EL (cell line): ENCODE measurements at regions not wholly inside any gene's neighbourhood (a gene's known extent, or its start where the extent isn't known, plus 50 kb on each side); places are given as distances from the start of the nearest gene placed in this dataset.
"Not testable (repeated sequence)": the region's sequence is repeated elsewhere in the genome, so short reads cannot be mapped to it uniquely, and the experiment has no call there.

ENCODE experiments used
- DNase-seq: peaks from one replicate; pipeline ENCODE4 v3.0.0-alpha.2; 2016

GRCh38 chrX:30008031-30008430, 207.3 kb upstream of the MAGEB2 start:
- DNase-seq: no peak

GRCh38 chrX:30010471-30010870, 204.9 kb upstream of the MAGEB2 start:
- DNase-seq: no peak

- no peak for DNase-seq
These were observed 199.9 kb upstream of the MAGEB2 start for GRCh38 chrX:30015440-30015839.

GRCh38 chrX:30027636-30028035, 187.7 kb upstream of the MAGEB2 start:
- no peak for DNase-seq

- not testable (repeated sequence) for DNase-seq
These were observed 179.0 kb upstream of the MAGEB2 start for GRCh38 chrX:30036406-30036805.

GRCh38 chrX:30039768-30040167, 175.6 kb upstream of the MAGEB2 start:
- DNase-seq: peak; percentile 39

GRCh38 chrX:30060718-30061117, 154.6 kb upstream of the MAGEB2 start:
- DNase-seq: no peak

GRCh38 chrX:30065226-30065625, 150.1 kb upstream of the MAGEB2 start:
- DNase-seq: peak; percentile 25

- no peak for DNase-seq
These were observed 147.7 kb upstream of the MAGEB2 start for GRCh38 chrX:30067677-30068076.

- DNase-seq: no peak
These were observed 129.8 kb upstream of the MAGEB2 start for GRCh38 chrX:30085571-30085970.

GRCh38 chrX:30111431-30111830, 103.9 kb upstream of the MAGEB2 start:
- no peak for DNase-seq

- peak; percentile 2 for DNase-seq
These were observed 73.4 kb upstream of the MAGEB2 start for GRCh38 chrX:30141966-30142365.

- DNase-seq: no peak
These were observed 71.1 kb upstream of the MAGEB2 start for GRCh38 chrX:30144221-30144620.

GRCh38 chrX:30144971-30145731, 70.2 kb upstream of the MAGEB2 start:
- DNase-seq: peak; percentile 0

- no peak for DNase-seq
These were observed 67.2 kb upstream of the MAGEB2 start for GRCh38 chrX:30147996-30148643.

- peak; percentile 4 for DNase-seq
These were observed 66.2 kb upstream of the MAGEB2 start for GRCh38 chrX:30149206-30149605.

GRCh38 chrX:30150196-30150895, 65.0 kb upstream of the MAGEB2 start:
- DNase-seq: peak; percentile 13

- DNase-seq: no peak
These were observed 63.4 kb upstream of the MAGEB2 start for GRCh38 chrX:30151964-30152363.

- no peak for DNase-seq
These were observed 62.0 kb upstream of the MAGEB2 start for GRCh38 chrX:30153175-30153880.

GRCh38 chrX:30153881-30154260, 61.5 kb upstream of the MAGEB2 start:
- DNase-seq: no peak

- no peak for DNase-seq
These were observed 59.4 kb upstream of the MAGEB2 start for GRCh38 chrX:30156009-30156408.

- no peak for DNase-seq
These were observed 58.3 kb upstream of the MAGEB2 start for GRCh38 chrX:30156880-30157560.

GRCh38 chrX:30161043-30161442, 54.3 kb upstream of the MAGEB2 start:
- DNase-seq: no peak
